ENCODE measurements at regions not wholly inside any gene's neighbourhood (a gene's known extent, or its start where the extent isn't known, plus 50 kb on each side); places are given as distances from the start of the nearest gene placed in this dataset.
A peak's percentile ranks its signal among the peaks of the same experiment; 100 is the strongest.

DNA sequence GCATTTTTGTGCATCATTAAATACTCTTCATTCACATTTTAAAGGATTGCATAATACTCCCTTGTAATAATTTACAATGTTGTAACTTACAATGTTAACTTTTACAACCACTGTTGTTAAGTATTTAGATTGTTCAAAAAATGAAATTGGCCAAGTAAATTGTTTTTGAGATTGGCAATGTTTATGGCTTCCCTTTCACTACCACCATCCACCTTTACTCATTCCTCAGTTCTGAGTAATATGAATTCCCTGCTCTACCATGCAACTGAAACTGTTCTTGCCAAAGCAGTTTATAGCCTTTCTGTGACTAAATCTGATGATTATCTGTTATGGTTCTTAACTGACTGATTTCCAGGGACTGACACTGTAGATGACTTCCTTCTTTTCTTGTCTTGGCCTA lies 80.5 kb upstream of the TMEM106B start:
- DNase-seq (ENCODE audit: low read depth in 2 of 2): peak in 1 of 2 donors; percentile 54
- Histone ChIP-seq H3K36me3 (ENCODE audit: control insufficient read depth, insufficient read depth, low read length) (no peaks in the 10 kb centered on the region), H3K9me3 (ENCODE audit: control insufficient read depth, insufficient read depth, low read depth, low read length) (no peaks in the 10 kb centered on the region), H3K9ac (ENCODE audit: insufficient read depth, low read length) (no peak overlapping the region), H4K20me1 (ENCODE audit: control insufficient read depth, extremely low read depth, insufficient read depth, low read length) (no peaks in the 10 kb centered on the region), H3K4me1 (ENCODE audit: control insufficient read depth, extremely low read depth, insufficient read depth, low read length) (no peaks in the 10 kb centered on the region), H3K79me2 (ENCODE audit: control insufficient read depth, insufficient read depth, low read length) (no peaks in the 10 kb centered on the region), H3K27me3 (ENCODE audit: control insufficient read depth, insufficient read depth, low read length) (no peaks in the 10 kb centered on the region), H3K4me3 (replicated peaks in 1 of 4; ENCODE audit: control extremely low read depth in 1 of 4, insufficient read depth in 1 of 4, low read depth in 3 of 4, low read length in 4 of 4) (no peak overlapping the region), H3K27ac (ENCODE audit: insufficient read depth, low read length) (no peak overlapping the region), H2AFZ (ENCODE audit: low read length) (no peak overlapping the region), H3K4me2 (ENCODE audit: extremely low read depth, insufficient read depth, low read length) (no peak overlapping the region)
- TF ChIP-seq CTCF (conservative IDR thresholded peaks at IDR 0.05 in 1 of 2, IDR thresholded peaks at IDR 0.05 in 1 of 2; ENCODE audit: low read depth in 1 of 2, low read length in 2 of 2): no peak
- TF ChIP-seq EZH2 (IDR thresholded peaks at IDR 0.05; ENCODE audit: low read length, missing control alignments): no peak

- no peak for DNase-seq (ENCODE audit: low read depth in 2 of 2)
Observed at GRCh38 chr7:12131122-12131521, 80.0 kb upstream of the TMEM106B start.

GRCh38 chr7:12133865-12134264 lies 77.2 kb upstream of the TMEM106B start:
- no peak for DNase-seq (ENCODE audit: low read depth in 2 of 2)
- H3K9ac ChIP-seq (ENCODE audit: insufficient read depth, low read length): no peak overlapping the region
- TF ChIP-seq CTCF (conservative IDR thresholded peaks at IDR 0.05 in 1 of 2, IDR thresholded peaks at IDR 0.05 in 1 of 2; ENCODE audit: low read depth in 1 of 2, low read length in 2 of 2) (no peak), EZH2 (IDR thresholded peaks at IDR 0.05; ENCODE audit: low read length, missing control alignments) (no peak)
- no peak overlapping the region for H3K4me2 ChIP-seq (ENCODE audit: extremely low read depth, insufficient read depth, low read length)
- H3K9me3 ChIP-seq (ENCODE audit: control insufficient read depth, insufficient read depth, low read depth, low read length): no peaks in the 10 kb centered on the region
- H3K27me3 ChIP-seq (ENCODE audit: control insufficient read depth, insufficient read depth, low read length): no peaks in the 10 kb centered on the region
- no peak overlapping the region for H3K4me3 ChIP-seq (replicated peaks in 1 of 4; ENCODE audit: control extremely low read depth in 1 of 4, insufficient read depth in 1 of 4, low read depth in 3 of 4, low read length in 4 of 4)
- H4K20me1 ChIP-seq (ENCODE audit: control insufficient read depth, extremely low read depth, insufficient read depth, low read length): no peaks in the 10 kb centered on the region
- H3K36me3 ChIP-seq (ENCODE audit: control insufficient read depth, insufficient read depth, low read length): no peaks in the 10 kb centered on the region
- no peak overlapping the region for H2AFZ ChIP-seq (ENCODE audit: low read length)
- no peaks in the 10 kb centered on the region for H3K79me2 ChIP-seq (ENCODE audit: control insufficient read depth, insufficient read depth, low read length)
- H3K27ac ChIP-seq (ENCODE audit: insufficient read depth, low read length): no peak overlapping the region
- H3K4me1 ChIP-seq (ENCODE audit: control insufficient read depth, extremely low read depth, insufficient read depth, low read length): no peaks in the 10 kb centered on the region

More at GRCh38 chr7:12131122-12131521, 80.0 kb upstream of the TMEM106B start:
- Histone ChIP-seq H3K9me3 (ENCODE audit: control insufficient read depth, insufficient read depth, low read depth, low read length) (no peaks in the 10 kb centered on the region), H4K20me1 (ENCODE audit: control insufficient read depth, extremely low read depth, insufficient read depth, low read length) (no peaks in the 10 kb centered on the region), H3K79me2 (ENCODE audit: control insufficient read depth, insufficient read depth, low read length) (no peaks in the 10 kb centered on the region), H3K27ac (ENCODE audit: insufficient read depth, low read length) (no peak overlapping the region), H3K4me1 (ENCODE audit: control insufficient read depth, extremely low read depth, insufficient read depth, low read length) (no peaks in the 10 kb centered on the region), H3K4me2 (ENCODE audit: extremely low read depth, insufficient read depth, low read length) (no peak overlapping the region), H3K36me3 (ENCODE audit: control insufficient read depth, insufficient read depth, low read length) (no peaks in the 10 kb centered on the region), H3K9ac (ENCODE audit: insufficient read depth, low read length) (no peak overlapping the region), H2AFZ (ENCODE audit: low read length) (no peak overlapping the region), H3K4me3 (replicated peaks in 1 of 4; ENCODE audit: control extremely low read depth in 1 of 4, insufficient read depth in 1 of 4, low read depth in 3 of 4, low read length in 4 of 4) (no peak overlapping the region), H3K27me3 (ENCODE audit: control insufficient read depth, insufficient read depth, low read length) (no peaks in the 10 kb centered on the region)
- TF ChIP-seq CTCF (conservative IDR thresholded peaks at IDR 0.05 in 1 of 2, IDR thresholded peaks at IDR 0.05 in 1 of 2; ENCODE audit: low read depth in 1 of 2, low read length in 2 of 2): no peak
- no peak for TF ChIP-seq EZH2 (IDR thresholded peaks at IDR 0.05; ENCODE audit: low read length, missing control alignments)

Data from fibroblast of lung (primary cell).